Suprapubic skin (tissue), 4 donors: ENCODE measurements at regions not wholly inside any gene's neighbourhood (a gene's known extent, or its start where the extent isn't known, plus 50 kb on each side); places are given as distances from the start of the nearest gene placed in this dataset.

ENCODE experiments used
- DNase-seq, 2 donors: peaks; one replicate each; pipeline ENCODE4 v3.0.0-alpha.2; 2019; ENCODE audit warnings: low spot score in 2 of 2
- H3K27ac ChIP-seq: fragments of 200-600 bp; sonication (generic); one replicate; pipeline ENCODE4 v1.5.1; 2019
- H3K27me3 ChIP-seq: fragments of 200-600 bp; sonication (generic); one replicate; pipeline ENCODE4 v1.5.1; 2019
- H3K36me3 ChIP-seq: fragments of 200-600 bp; sonication (generic); one replicate; pipeline ENCODE4 v1.5.1; 2019
- H3K4me1 ChIP-seq: fragments of 200-600 bp; sonication (generic); one replicate; pipeline ENCODE4 v1.5.1; 2019
- H3K4me3 ChIP-seq: fragments of 200-600 bp; sonication (generic); one replicate; pipeline ENCODE4 v1.5.1; 2019; ENCODE audit warnings: mild to moderate bottlenecking
- H3K9me3 ChIP-seq: fragments of 200-600 bp; sonication (generic); one replicate; pipeline ENCODE4 v1.5.1; 2019
- CTCF ChIP-seq, 2 donors: fragments of 200-600 bp in 1 of 2; fragments of 450-650 bp in 1 of 2; sonication (generic) in 1 of 2; IDR thresholded peaks; one replicate each; pipeline ENCODE4 v1.5.1; 2016 to 2019; ENCODE audit warnings: antibody characterized with exemption in 2 of 2, mild to moderate bottlenecking in 1 of 2, moderate library complexity in 1 of 2
- EP300 ChIP-seq: sonication (generic); formaldehyde crosslinking; IDR thresholded peaks from one replicate; pipeline ENCODE4 v1.6.1; 2017; ENCODE audit warnings: antibody characterized with exemption
- POLR2A ChIP-seq, 2 donors: fragments of 450-650 bp; IDR thresholded peaks; one replicate each; pipeline ENCODE4 v1.6.1; 2017; ENCODE audit warnings: antibody characterized with exemption in 2 of 2, mild to moderate bottlenecking in 2 of 2, moderate library complexity in 2 of 2
- POLR2AphosphoS5 ChIP-seq, 3 donors: sonication (generic); formaldehyde crosslinking; IDR thresholded peaks; one replicate each; pipeline ENCODE4 v1.6.1; 2017; ENCODE audit warnings: antibody characterized with exemption in 3 of 3
- WGBS: methylation state at CpG from one replicate; pipeline ENCODE4 v1.1.5; 2018; 5-methylcytosine and 5-hydroxymethylcytosine counted together

GRCh38 chr1:238900334-238900865, 486.0 kb upstream of the CHRM3 start:
- no peak overlapping the region for H3K27ac ChIP-seq
- DNase-seq: no peak
- H3K9me3 ChIP-seq: no peaks in the 10 kb centered on the region
- TF ChIP-seq POLR2AphosphoS5 (IDR thresholded peaks at IDR 0.05) (no peak), EP300 (no peak), CTCF (IDR thresholded peaks at IDR 0.05) (no peak), POLR2A (IDR thresholded peaks at IDR 0.05) (no peak)
- H3K4me1 ChIP-seq: no peaks in the 10 kb centered on the region
- no peak overlapping the region for H3K4me3 ChIP-seq
- no peaks in the 10 kb centered on the region for H3K27me3 ChIP-seq
- no peaks in the 10 kb centered on the region for H3K36me3 ChIP-seq
- 67% methylated on average over 1 of the region's 8 CpGs for WGBS

DNA sequence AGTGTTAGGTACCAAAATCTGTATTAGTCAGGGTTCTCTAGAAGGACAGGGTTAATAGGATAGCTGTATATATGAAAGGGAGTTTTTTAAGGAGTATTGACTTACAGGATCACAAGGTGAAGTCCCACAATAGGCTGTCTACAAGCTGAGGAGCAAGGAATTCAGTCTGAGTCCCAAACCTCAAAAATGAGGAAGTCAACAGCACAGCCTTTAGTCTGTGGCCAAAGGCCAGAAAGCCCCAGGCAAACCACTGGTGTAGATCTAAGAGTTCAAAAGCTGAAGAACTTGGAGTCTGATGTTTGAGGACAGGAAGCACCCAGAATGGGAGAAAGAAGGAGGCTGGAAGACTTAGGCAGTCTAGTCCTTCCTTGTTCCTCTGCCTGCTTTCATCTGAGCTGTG, 487.5 kb upstream of the CHRM3 start:
- no peaks in the 10 kb centered on the region for H3K27me3 ChIP-seq
- no peaks in the 10 kb centered on the region for H3K4me1 ChIP-seq
- no peak for DNase-seq
- TF ChIP-seq CTCF (IDR thresholded peaks at IDR 0.05) (no peak), EP300 (no peak), POLR2A (IDR thresholded peaks at IDR 0.05) (no peak), POLR2AphosphoS5 (IDR thresholded peaks at IDR 0.05) (no peak)
- no peak overlapping the region for H3K27ac ChIP-seq
- no peak overlapping the region for H3K4me3 ChIP-seq
- H3K9me3 ChIP-seq: no peaks in the 10 kb centered on the region
- H3K36me3 ChIP-seq: no peaks in the 10 kb centered on the region

- Histone ChIP-seq H3K4me3 (no peak overlapping the region), H3K27me3 (no peaks in the 10 kb centered on the region), H3K9me3 (no peaks in the 10 kb centered on the region), H3K4me1 (no peaks in the 10 kb centered on the region), H3K27ac (no peak overlapping the region), H3K36me3 (no peaks in the 10 kb centered on the region)
- TF ChIP-seq EP300 (no peak), POLR2AphosphoS5 (IDR thresholded peaks at IDR 0.05) (no peak), CTCF (IDR thresholded peaks at IDR 0.05) (no peak), POLR2A (IDR thresholded peaks at IDR 0.05) (no peak)
- no peak for DNase-seq
- whole genome bisulfite sequencing: 40% methylated on average over 1 of the region's 2 CpGs
These were observed 490.5 kb upstream of the CHRM3 start for GRCh38 chr1:238895911-238896310.

GRCh38 chr1:238892612-238893011, 493.8 kb upstream of the CHRM3 start:
- Histone ChIP-seq H3K4me1 (no peaks in the 10 kb centered on the region), H3K9me3 (no peaks in the 10 kb centered on the region), H3K27ac (no peak overlapping the region), H3K36me3 (no peaks in the 10 kb centered on the region), H3K27me3 (no peaks in the 10 kb centered on the region), H3K4me3 (no peak overlapping the region)
- DNase-seq: no peak
- TF ChIP-seq CTCF (IDR thresholded peaks at IDR 0.05) (no peak), EP300 (no peak), POLR2AphosphoS5 (IDR thresholded peaks at IDR 0.05) (no peak), POLR2A (IDR thresholded peaks at IDR 0.05) (no peak)
- WGBS: 73% methylated on average over 4 of the region's 4 CpGs

DNA sequence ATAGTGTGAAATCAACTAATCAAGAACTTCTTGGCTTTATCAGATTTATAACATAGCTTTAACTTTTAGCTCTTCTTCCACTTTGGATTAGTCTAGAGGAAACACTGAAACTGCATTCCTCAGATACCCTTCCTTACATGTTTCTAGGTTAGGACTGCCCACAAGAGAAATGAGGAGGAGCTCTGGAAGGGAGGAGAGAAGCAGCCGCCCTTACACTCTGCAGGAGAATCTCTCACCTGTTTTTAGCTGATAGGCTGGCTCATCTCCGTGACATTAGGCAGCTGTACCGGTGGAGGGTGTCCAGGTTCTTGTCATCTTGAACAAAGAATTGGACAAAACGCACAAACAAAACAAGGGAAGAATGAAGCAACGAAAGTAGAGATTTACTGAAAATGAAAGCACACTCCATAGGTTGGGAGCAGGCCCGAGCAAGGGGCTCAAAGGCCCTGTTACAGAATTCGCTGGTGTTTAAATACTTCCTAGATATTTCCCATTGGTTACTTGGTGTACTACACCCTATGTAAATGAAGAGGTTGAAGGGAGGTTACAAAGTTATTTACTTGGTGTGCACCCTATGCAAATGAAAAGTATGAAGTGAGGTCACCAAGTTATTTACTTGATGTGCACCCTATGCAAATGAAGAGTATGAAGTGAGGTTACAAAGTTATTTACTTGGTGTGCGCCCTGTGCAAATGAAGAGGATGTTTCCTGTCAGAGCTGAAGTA, 524.9 kb upstream of the CHRM3 start:
- Histone ChIP-seq H3K9me3 (no peaks in the 10 kb centered on the region), H3K36me3 (no peaks in the 10 kb centered on the region), H3K27ac (no peak overlapping the region), H3K4me3 (no peak overlapping the region), H3K27me3 (no peaks in the 10 kb centered on the region), H3K4me1 (no peaks in the 10 kb centered on the region)
- TF ChIP-seq EP300: no peak
- no peak for TF ChIP-seq POLR2A (IDR thresholded peaks at IDR 0.05)
- TF ChIP-seq POLR2AphosphoS5 (IDR thresholded peaks at IDR 0.05): no peak
- no peak for TF ChIP-seq CTCF (IDR thresholded peaks at IDR 0.05)
- 85% methylated on average over 8 of the region's 8 CpGs for WGBS
- no peak for DNase-seq
